Fibroblast of peridontal ligament (primary cell): ENCODE measurements at regions not wholly inside any gene's neighbourhood (a gene's known extent, or its start where the extent isn't known, plus 50 kb on each side); places are given as distances from the start of the nearest gene placed in this dataset.
A peak's percentile ranks its signal among the peaks of the same experiment; 100 is the strongest.

Experiments used
- DNase-seq: peaks from one replicate; pipeline ENCODE4 v3.0.0-alpha.2; 2010; ENCODE audit errors: extremely low read depth

DNA sequence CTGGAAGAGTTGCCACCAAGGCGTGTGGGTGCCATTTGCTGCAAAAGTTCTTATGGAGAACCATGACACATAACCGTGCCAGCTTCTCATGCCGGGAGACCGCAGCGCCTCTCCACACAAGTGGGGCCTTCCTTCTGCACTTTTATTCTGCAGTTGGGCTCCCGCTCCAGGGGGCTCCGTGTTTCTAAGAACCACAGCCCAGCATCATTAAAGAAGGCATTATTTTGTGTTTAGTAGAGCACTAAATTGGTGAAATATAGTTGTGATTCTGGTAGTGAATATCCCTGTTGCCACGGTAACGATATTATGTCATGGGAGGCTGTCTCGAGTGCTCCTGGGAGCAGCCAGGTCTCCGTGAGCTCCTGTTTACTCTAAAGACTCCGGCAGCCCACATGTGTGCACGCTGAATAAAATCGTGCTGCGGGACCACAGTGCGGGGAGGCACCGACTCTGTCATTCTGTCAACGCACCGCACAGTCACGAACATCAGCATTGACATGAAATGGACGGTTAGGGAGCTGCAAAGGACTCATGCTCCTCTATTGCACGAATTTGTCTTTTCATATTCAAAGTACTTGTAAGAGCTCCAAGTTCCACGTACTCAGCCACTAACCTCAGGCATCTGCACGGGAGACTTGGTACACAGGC is 68.8 kb upstream of the PITRM1 start:
- DNase-seq, result no peak

DNA sequence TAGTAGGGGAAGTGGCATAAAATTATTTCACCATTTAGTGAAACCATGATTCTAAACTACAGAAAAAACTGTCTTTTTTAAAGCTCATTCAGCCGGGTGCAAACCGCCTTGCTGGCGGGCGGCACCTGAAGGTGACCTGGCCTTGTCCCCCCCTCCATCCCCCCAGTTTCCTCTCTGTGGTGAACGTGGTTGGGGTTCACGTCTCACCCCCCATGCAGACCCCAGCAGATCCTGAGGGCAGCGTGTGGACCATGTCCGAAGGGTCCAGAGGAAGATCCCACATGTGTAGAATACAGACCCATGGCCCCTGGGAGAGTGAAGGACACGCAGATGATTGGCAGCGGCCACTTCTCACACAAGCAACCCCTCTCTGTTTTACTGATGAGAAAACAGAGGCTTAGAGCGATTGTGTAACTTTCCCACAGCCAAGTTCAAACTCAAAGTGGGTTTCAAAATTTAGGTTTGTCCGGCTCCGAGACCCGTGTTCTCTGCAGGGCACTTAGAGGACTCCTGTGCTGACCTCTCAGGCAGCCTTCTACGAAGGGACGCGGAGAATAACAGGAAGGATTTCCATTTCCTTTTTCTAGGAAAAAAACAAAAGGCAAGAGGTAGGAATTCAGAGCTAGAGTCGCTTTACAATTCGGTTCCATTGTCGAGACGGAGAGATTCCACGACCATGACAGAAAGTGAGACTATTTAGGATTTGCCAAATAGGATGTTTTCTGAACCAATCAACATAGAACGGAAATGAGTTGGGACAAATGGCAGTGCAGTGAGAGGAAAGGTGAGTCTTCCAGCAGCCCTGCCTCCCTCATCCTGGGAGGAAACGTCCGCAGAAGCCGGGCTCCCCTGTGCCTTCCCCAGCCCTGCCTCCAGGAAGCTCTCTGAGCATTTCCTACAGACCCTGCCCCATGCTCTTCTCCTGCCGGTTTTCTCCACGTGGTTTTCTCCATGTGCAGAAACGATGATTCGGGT is 67.6 kb upstream of the PITRM1 start:
- no peak for DNase-seq

DNA sequence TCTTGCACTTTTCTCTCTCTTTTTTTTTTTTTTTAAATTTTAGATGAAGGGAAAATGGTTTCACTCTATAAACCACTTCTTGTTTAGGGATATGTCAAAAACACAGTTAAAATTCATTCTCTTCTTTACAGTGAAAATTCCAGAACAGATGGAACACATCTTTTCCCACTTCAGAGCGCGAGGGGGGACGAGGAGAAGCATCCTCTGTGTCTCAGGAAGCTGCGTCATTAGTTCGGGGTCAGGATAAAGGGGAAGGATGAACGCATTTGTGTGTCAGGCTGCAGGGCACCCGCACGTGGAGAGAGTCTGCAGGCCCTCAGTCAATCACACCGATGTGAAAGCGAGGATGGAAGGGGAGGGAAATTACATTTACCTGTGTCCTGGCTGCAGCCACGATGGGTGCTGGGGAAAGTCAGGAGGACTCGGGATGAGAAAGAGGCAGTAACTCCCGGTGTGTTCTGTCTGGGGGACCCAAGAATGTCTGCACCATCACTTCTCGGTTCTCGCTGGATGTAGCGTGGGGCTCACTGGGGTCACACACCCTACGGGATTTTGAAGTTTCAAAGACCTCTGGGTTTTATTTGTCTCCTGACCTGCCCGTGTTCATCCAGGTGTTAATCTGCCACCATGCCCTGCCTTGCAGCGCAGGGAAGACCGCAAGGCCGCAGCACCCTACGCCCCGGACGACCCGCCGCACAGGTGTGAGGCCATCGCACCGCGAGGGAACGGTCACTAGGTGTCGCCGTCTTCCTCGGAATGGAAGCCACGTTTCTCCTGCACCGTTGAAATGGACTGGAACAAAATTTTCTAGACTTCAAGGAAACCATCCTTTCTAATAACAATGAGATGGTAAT is 66.7 kb upstream of the PITRM1 start:
- peak; percentile 82 for DNase-seq

DNA sequence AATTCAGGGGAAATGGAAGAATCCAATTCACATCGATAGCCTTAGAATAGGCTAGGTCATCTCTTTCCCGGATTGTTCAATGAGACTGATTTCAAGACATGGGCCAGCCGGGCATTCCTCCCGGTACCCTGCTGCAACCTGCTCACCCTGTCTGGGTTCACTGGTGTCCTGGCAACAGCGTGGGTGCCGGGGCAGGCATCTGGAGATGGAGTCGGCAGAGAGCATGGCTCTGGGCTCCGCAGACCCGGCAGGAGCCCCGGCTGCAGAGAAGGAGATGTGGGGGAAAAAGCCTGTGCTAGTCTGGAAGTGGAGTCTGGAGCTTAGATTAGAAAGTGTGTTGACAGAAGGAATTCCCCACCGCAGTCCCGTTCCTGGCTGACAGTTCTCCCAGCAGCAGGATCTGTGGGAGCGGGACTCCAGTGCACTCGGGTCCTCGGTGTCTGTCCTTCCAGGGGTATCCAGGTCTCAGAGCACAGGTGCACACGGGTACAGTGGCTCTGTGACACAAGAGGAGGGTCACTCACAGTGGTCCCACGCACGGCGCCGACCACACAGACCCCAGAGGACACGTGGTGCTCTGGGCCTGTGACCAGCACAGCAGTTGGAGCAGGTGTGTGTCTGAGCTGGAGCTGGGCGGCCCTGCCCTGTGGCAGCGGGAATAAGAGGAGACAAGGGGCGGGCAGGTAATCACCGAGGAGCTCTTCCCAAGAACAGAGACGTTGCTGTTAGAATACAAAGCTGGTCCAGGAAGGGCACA is 65.7 kb upstream of the PITRM1 start:
- DNase-seq, result no peak

- no peak for DNase-seq
These were observed 64.9 kb upstream of the PITRM1 start for GRCh38 chr10:3237530-3237929.

DNA sequence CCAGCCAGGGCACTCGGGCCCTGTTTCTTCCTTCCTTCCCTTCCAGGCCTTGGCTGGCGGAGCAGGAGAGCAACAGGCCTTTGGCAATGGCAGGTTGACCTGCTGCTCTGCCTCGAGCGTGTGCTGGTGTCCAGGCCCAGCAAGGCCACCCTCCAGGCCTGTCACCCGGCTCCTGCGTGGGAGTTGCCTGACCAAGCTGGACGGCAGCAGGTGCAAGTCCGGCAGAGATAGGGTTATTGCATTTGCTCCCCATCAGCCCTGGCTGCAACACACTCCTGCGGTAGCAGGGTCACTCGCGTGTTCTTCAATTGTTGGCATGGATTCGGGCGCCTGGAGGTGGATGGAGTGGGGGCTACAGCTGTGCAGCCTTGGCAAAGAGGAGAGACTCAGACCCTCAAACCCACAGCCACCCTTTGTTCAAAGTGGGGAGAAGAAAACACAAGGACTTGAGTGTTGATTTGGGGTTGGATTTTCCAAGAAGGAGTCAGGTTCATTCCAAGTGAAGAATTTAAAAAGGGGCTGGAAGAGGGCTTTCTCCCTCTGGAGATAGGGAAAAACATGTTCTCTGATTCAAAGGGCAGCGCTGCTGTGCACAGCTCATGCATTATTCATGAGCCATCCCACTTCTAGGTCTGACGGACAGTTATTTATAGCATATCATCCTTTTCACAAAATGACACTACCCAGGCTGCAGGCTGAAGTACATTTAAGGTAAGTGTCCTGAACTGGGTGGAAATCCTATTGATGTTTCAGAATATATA is 64.2 kb upstream of the PITRM1 start:
- no peak for DNase-seq

GRCh38 chr10:3235996-3236510 is 63.5 kb upstream of the PITRM1 start:
- no peak for DNase-seq

DNA sequence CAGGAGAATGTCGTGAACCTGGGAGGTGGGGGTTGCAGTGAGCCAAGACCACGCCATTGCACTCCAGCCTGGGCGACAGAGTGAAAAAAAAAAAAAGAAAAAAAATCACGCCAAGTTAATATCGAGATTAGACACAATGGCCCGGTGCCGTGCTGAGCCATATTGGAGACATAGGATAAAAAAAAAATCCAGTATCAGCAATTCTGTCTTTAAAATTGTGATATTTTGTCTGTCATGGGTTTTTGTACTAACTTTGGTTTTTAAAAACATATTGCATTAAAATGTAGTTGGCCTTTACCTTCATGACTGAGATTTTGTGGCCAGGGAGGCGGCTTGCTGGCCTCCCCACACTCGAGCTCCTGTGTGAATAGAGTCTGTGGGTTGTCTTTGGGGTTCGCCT is 62.8 kb upstream of the PITRM1 start:
- no peak for DNase-seq

DNA sequence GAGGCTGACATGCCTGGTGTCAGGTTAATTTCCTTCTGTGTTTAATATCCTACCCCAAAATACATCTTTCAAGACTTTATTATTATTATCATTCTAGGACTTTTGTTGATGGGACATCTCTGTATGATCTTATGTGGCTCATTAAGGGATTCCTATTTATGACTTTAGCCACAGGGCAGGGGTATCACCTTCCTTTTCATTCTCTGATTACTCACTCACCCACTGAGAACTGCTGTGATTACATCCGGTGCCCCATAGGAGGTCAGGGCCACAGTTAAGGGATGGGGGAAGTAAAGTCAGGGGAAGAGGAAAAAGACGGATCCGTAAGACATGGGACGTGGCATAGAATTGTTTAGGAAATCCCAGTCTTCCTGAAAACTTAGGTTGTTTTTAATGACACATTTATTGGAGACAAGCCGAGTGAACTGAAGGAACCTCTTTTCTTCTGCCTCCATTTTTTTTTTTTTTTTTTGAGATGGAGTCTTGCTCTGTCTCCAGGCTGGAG is 61.0 kb upstream of the PITRM1 start:
- no peak for DNase-seq

GRCh38 chr10:3231951-3232730 is 59.6 kb upstream of the PITRM1 start:
- DNase-seq, result peak; percentile 53

- no peak for DNase-seq
These were observed 57.2 kb upstream of the PITRM1 start for GRCh38 chr10:3229815-3230214.

DNA sequence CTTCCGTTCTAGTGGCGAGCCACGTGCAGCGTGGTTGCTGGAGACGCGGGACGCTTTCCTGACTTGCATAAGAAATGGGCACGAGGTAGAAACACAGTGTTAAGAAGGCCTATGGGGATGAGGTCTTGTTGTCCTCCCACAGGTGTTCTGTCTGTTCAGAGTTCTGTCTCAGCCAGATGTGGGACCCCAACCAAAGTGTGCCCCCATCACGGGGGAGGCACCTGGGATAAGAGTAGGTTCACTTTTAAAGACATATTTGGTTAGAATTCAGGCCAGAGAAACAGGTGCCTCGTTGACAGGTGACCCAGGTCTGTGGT is 56.0 kb upstream of the PITRM1 start:
- DNase-seq, result no peak

DNA sequence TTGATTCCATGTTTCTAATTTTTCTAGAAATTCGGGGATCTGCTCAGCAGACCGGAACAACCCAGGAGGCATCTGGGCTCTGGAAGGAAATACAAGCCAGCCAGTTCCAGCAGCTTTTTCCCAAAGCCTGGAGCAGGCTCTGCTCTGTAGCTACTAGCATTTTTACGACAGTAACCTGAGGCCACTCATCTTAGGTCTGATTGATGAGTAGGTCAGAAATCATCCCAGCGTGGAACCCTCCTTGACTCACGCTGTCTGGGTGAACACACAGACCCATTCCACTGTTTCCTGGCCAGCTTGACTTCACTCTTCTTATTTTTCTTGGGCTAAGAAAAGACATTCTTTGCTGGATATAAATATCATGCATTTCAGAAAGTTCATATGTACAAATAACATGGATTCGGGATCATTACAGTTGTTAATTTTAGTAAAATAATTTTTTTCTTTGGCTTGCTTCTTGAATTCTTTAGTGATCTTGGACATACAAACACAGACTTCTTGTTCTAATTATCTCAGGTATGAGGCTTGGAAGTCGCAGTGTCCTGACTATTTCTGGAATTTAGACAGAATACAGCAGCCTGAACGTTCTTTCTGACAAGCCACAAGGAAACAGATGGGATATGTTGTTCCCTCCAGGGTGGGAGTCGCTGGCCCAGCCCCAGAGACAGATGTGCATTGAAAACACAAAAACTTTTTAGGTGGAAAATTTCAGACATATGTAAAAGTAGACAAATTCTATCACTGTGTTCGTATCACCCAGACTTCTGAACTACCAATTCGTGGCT is 54.6 kb upstream of the PITRM1 start:
- peak; percentile 79 for DNase-seq

- DNase-seq, result peak; percentile 27
These were observed 53.0 kb upstream of the PITRM1 start for GRCh38 chr10:3225561-3225960.

GRCh38 chr10:3224241-3224640 is 51.7 kb upstream of the PITRM1 start:
- DNase-seq, result no peak

DNA sequence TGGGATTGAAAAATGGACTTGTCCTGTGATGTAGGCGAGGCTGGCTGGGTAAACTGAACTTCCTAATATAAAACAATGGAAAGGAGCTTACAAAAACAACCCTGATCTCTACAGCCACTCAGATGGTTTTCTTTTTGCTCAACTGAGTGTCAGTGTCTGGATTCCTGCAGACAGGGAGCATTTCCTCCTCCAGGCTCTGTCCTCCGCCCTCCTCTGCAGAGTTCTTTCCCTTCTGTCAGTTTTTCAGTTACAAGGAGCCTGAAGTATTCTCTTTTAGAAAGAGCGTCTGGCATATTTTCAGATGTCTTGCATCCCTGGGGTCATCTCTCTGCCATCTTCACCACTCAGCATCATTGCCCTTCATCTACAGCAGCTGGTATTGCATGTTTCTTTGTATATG is 50.0 kb upstream of the PITRM1 start:
- DNase-seq, result no peak
